ENCODE measurements at regions not wholly inside any gene's neighbourhood (a gene's known extent, or its start where the extent isn't known, plus 50 kb on each side); places are given as distances from the start of the nearest gene placed in this dataset.

GRCh38 chr2:180205621-180206235, 198.6 kb upstream of the CWC22 start:
- H3K27me3 ChIP-seq (replicated peaks; ENCODE audit: insufficient read depth) = no peaks in the 10 kb centered on the region
- no peaks in the 10 kb centered on the region for H3K4me1 ChIP-seq (replicated peaks)
- TF ChIP-seq POLR2AphosphoS5 (IDR thresholded peaks at IDR 0.05) (no peak), POLR2A (IDR thresholded peaks at IDR 0.05) (no peak), CTCF (IDR thresholded peaks at IDR 0.05) (no peak)
- 81% methylated on average over 6 of the region's 6 CpGs for WGBS
- intact Hi-C loops (cut with DNase I) = no loop called here
- no peaks in the 10 kb centered on the region for H3K9me3 ChIP-seq
- no peak overlapping the region for H3K4me3 ChIP-seq
- H3K27ac ChIP-seq = no peak overlapping the region
- no peak for DNase-seq (ENCODE audit: low spot score)
- H3K36me3 ChIP-seq = no peaks in the 10 kb centered on the region

- intact Hi-C loops (cut with DNase I) = no loop called here
- no peak overlapping the region for H3K27ac ChIP-seq
- WGBS = 95% methylated on average over 2 of the region's 2 CpGs
- DNase-seq (ENCODE audit: low spot score) = no peak
- TF ChIP-seq POLR2A (IDR thresholded peaks at IDR 0.05) = no peak
- TF ChIP-seq POLR2AphosphoS5 (IDR thresholded peaks at IDR 0.05) = no peak
- TF ChIP-seq CTCF (IDR thresholded peaks at IDR 0.05) = no peak
- H3K4me1 ChIP-seq (replicated peaks) = no peaks in the 10 kb centered on the region
- H3K4me3 ChIP-seq = no peak overlapping the region
- no peaks in the 10 kb centered on the region for H3K27me3 ChIP-seq (replicated peaks; ENCODE audit: insufficient read depth)
- H3K36me3 ChIP-seq = no peaks in the 10 kb centered on the region
- H3K9me3 ChIP-seq = no peaks in the 10 kb centered on the region
Observed at GRCh38 chr2:180203972-180204371, 196.9 kb upstream of the CWC22 start.

GRCh38 chr2:180202467-180202951, 195.4 kb upstream of the CWC22 start:
- WGBS = 48% methylated on average over 7 of the region's 7 CpGs
- Histone ChIP-seq H3K27ac (no peak overlapping the region), H3K4me1 (replicated peaks) (no peaks in the 10 kb centered on the region), H3K4me3 (no peak overlapping the region), H3K9me3 (no peaks in the 10 kb centered on the region), H3K36me3 (no peaks in the 10 kb centered on the region), H3K27me3 (replicated peaks; ENCODE audit: insufficient read depth) (no peaks in the 10 kb centered on the region)
- intact Hi-C loops (cut with DNase I) = no loop called here
- TF ChIP-seq POLR2A (IDR thresholded peaks at IDR 0.05) (no peak), CTCF (IDR thresholded peaks at IDR 0.05) (no peak), POLR2AphosphoS5 (IDR thresholded peaks at IDR 0.05) (no peak)
- DNase-seq (ENCODE audit: low spot score) = no peak

GRCh38 chr2:180196419-180196977, 189.4 kb upstream of the CWC22 start:
- intact Hi-C loops (cut with DNase I) = no loop called here
- TF ChIP-seq POLR2A (IDR thresholded peaks at IDR 0.05) = no peak
- no peak for TF ChIP-seq CTCF (IDR thresholded peaks at IDR 0.05)
- no peak for TF ChIP-seq POLR2AphosphoS5 (IDR thresholded peaks at IDR 0.05)
- WGBS = 63% methylated on average over 2 of the region's 2 CpGs

GRCh38 chr2:180195847-180196246, 188.8 kb upstream of the CWC22 start:
- no peak for DNase-seq (ENCODE audit: low spot score)
- intact Hi-C loops (cut with DNase I) = no loop called here
- Histone ChIP-seq H3K27me3 (replicated peaks; ENCODE audit: insufficient read depth) (no peaks in the 10 kb centered on the region), H3K36me3 (no peaks in the 10 kb centered on the region), H3K9me3 (no peaks in the 10 kb centered on the region), H3K27ac (no peak overlapping the region), H3K4me3 (no peak overlapping the region), H3K4me1 (replicated peaks) (no peaks in the 10 kb centered on the region)
- TF ChIP-seq CTCF (IDR thresholded peaks at IDR 0.05) = no peak
- TF ChIP-seq POLR2AphosphoS5 (IDR thresholded peaks at IDR 0.05) = no peak
- TF ChIP-seq POLR2A (IDR thresholded peaks at IDR 0.05) = no peak

More at GRCh38 chr2:180196419-180196977, 189.4 kb upstream of the CWC22 start:
- no peak overlapping the region for H3K27ac ChIP-seq
- H3K9me3 ChIP-seq = no peaks in the 10 kb centered on the region
- DNase-seq (ENCODE audit: low spot score) = no peak
- no peaks in the 10 kb centered on the region for H3K4me1 ChIP-seq (replicated peaks)
- H3K4me3 ChIP-seq = no peak overlapping the region
- H3K36me3 ChIP-seq = no peaks in the 10 kb centered on the region
- no peaks in the 10 kb centered on the region for H3K27me3 ChIP-seq (replicated peaks; ENCODE audit: insufficient read depth)
